ENCODE measurements at regions not wholly inside any gene's neighbourhood (a gene's known extent, or its start where the extent isn't known, plus 50 kb on each side); places are given as distances from the start of the nearest gene placed in this dataset.

- DNase-seq: no peak
Observed at GRCh38 chr12:123077298-123078119, 73.4 kb downstream of the PITPNM2 start.

GRCh38 chr12:123076604-123077297 is 74.1 kb downstream of the PITPNM2 start:
- peak; percentile 52 for DNase-seq

GRCh38 chr12:123075646-123076171 is 75.2 kb downstream of the PITPNM2 start:
- peak; percentile 78 for DNase-seq

- no peak for DNase-seq
Observed at GRCh38 chr12:123075087-123075645, 75.7 kb downstream of the PITPNM2 start.

- no peak for DNase-seq
Observed at GRCh38 chr12:123073962-123074801, 76.7 kb downstream of the PITPNM2 start.

GRCh38 chr12:123073292-123073691 is 77.6 kb downstream of the PITPNM2 start:
- no peak for DNase-seq

- no peak for DNase-seq
Observed at GRCh38 chr12:123071857-123072256, 79.0 kb downstream of the PITPNM2 start.

GRCh38 chr12:123071099-123071800 is 79.6 kb downstream of the PITPNM2 start:
- no peak for DNase-seq

GRCh38 chr12:123070267-123071081 is 80.4 kb downstream of the PITPNM2 start:
- no peak for DNase-seq

GRCh38 chr12:123069436-123070266 is 81.2 kb downstream of the PITPNM2 start:
- no peak for DNase-seq

- DNase-seq: no peak
Observed at GRCh38 chr12:123067654-123068053, 83.2 kb downstream of the PITPNM2 start.

- DNase-seq: no peak
Observed at GRCh38 chr12:123066384-123066710, 84.5 kb downstream of the PITPNM2 start.

GRCh38 chr12:123065676-123066383 is 85.1 kb downstream of the PITPNM2 start:
- no peak for DNase-seq

GRCh38 chr12:123064885-123065619 is 84.6 kb downstream of the ARL6IP4 start:
- no peak for DNase-seq

GRCh38 chr12:123064366-123064765 is 83.9 kb downstream of the ARL6IP4 start:
- DNase-seq: no peak

GRCh38 chr12:123063535-123063934 is 83.1 kb downstream of the ARL6IP4 start:
- DNase-seq: no peak

GRCh38 chr12:123062681-123063486 is 82.4 kb downstream of the ARL6IP4 start:
- no peak for DNase-seq
